ENCODE measurements at regions not wholly inside any gene's neighbourhood (a gene's known extent, or its start where the extent isn't known, plus 50 kb on each side); places are given as distances from the start of the nearest gene placed in this dataset.

DNA sequence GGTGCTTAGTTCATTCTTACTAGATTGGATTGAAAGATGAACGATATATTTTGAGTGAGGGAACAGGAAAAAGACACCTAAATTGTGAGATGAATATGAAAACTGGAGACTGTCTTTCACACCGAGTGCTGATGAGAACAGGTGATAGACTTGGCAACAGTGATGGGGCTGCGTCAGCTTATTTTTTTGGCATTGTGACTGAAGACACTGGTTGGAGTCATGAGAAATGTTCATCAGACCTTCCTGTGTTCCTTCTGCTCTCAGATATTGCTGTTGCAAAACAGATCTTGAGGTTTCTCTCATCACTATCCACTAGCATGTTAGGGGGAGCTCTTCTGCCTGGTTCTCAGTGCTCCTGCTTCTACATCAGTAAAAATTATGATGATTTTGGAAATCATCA is 124.2 kb upstream of the KCNIP4 start:
- TF ChIP-seq RCOR1 (IDR thresholded peaks at IDR 0.05; ENCODE audit: low read length) (no peak), TCF12 (IDR thresholded peaks at IDR 0.05) (no peak), TEAD4 (IDR thresholded peaks at IDR 0.05; ENCODE audit: borderline replicate concordance, insufficient read depth) (no peak), POLR2AphosphoS5 (IDR thresholded peaks at IDR 0.05; ENCODE audit: low read depth, low read length) (no peak), YY1 (IDR thresholded peaks at IDR 0.05; ENCODE audit: low read depth) (no peak)
- TF ChIP-seq, protein P1, sequence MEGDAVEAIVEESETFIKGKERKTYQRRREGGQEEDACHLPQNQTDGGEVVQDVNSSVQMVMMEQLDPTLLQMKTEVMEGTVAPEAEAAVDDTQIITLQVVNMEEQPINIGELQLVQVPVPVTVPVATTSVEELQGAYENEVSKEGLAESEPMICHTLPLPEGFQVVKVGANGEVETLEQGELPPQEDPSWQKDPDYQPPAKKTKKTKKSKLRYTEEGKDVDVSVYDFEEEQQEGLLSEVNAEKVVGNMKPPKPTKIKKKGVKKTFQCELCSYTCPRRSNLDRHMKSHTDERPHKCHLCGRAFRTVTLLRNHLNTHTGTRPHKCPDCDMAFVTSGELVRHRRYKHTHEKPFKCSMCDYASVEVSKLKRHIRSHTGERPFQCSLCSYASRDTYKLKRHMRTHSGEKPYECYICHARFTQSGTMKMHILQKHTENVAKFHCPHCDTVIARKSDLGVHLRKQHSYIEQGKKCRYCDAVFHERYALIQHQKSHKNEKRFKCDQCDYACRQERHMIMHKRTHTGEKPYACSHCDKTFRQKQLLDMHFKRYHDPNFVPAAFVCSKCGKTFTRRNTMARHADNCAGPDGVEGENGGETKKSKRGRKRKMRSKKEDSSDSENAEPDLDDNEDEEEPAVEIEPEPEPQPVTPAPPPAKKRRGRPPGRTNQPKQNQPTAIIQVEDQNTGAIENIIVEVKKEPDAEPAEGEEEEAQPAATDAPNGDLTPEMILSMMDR (IDR thresholded peaks at IDR 0.05), result no peak
- TF ChIP-seq, protein P2, sequence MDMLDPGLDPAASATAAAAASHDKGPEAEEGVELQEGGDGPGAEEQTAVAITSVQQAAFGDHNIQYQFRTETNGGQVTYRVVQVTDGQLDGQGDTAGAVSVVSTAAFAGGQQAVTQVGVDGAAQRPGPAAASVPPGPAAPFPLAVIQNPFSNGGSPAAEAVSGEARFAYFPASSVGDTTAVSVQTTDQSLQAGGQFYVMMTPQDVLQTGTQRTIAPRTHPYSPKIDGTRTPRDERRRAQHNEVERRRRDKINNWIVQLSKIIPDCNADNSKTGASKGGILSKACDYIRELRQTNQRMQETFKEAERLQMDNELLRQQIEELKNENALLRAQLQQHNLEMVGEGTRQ (IDR thresholded peaks at IDR 0.05; ENCODE audit: borderline replicate concordance, low read depth, low read length), result no peak
